ENCODE measurements at regions not wholly inside any gene's neighbourhood (a gene's known extent, or its start where the extent isn't known, plus 50 kb on each side); places are given as distances from the start of the nearest gene placed in this dataset.

GRCh38 chr5:158464383-158464782, 605.4 kb upstream of the CLINT1 start:
- TF ChIP-seq CTCF (IDR thresholded peaks at IDR 0.05; ENCODE audit: borderline replicate concordance, extremely low read depth, low read length, poor library complexity, severe bottlenecking), result no peak
- no peak for TF ChIP-seq EZH2 (IDR thresholded peaks at IDR 0.05; ENCODE audit: borderline replicate concordance, low read depth, low read length, severe bottlenecking)
